ENCODE measurements at regions not wholly inside any gene's neighbourhood (a gene's known extent, or its start where the extent isn't known, plus 50 kb on each side); places are given as distances from the start of the nearest gene placed in this dataset.

- Histone ChIP-seq H3K27ac (ENCODE audit: low read depth in 1 of 2, low read length in 2 of 2) (peak overlapping the region in 1 of 2 donors; percentile 13), H3K27me3 (ENCODE audit: control insufficient read depth in 4 of 4, insufficient read depth in 4 of 4, low read length in 3 of 4) (no peaks in the 10 kb centered on the region), H3K36me3 (ENCODE audit: control insufficient read depth in 4 of 4, insufficient read depth in 3 of 4, low read depth in 1 of 4, low read length in 3 of 4) (no peaks in the 10 kb centered on the region), H3K4me1 (ENCODE audit: control insufficient read depth in 4 of 4, insufficient read depth in 4 of 4, low read length in 3 of 4) (peaks cover 0 to 13% (median under 1%) of the 10 kb centered on the region in 4 donors), H3K9me3 (ENCODE audit: control insufficient read depth in 4 of 4, low read length in 3 of 4) (no peaks in the 10 kb centered on the region), H3K4me3 (ENCODE audit: low read depth in 1 of 3, low read length in 3 of 3) (no peak overlapping the region), H3K9ac (ENCODE audit: low read depth in 1 of 2, low read length in 2 of 2) (no peak overlapping the region)
- TF ChIP-seq MAX (IDR thresholded peaks at IDR 0.05) (no peak), HNF4A (conservative IDR thresholded peaks at IDR 0.05) (no peak), REST (IDR thresholded peaks at IDR 0.05) (no peak), FOXA1 (IDR thresholded peaks at IDR 0.05) (no peak), HNF4G (IDR thresholded peaks at IDR 0.05) (no peak), ATF3 (IDR thresholded peaks at IDR 0.05) (no peak), GABPA (IDR thresholded peaks at IDR 0.05 in 1 of 2, conservative IDR thresholded peaks at IDR 0.05 in 1 of 2) (no peak), CTCF (IDR thresholded peaks at IDR 0.05; ENCODE audit: low read depth, low read length, missing input control) (no peak), RAD21 (IDR thresholded peaks at IDR 0.05) (no peak), YY1 (IDR thresholded peaks at IDR 0.05) (no peak), FOXA2 (IDR thresholded peaks at IDR 0.05) (no peak), TAF1 (conservative IDR thresholded peaks at IDR 0.05) (no peak), ZBTB33 (IDR thresholded peaks at IDR 0.05) (no peak), NR2F2 (IDR thresholded peaks at IDR 0.05) (no peak)
- WGBS: 84% methylated on average over 27 of the region's 27 CpGs
- no peak for DNase-seq (ENCODE audit: low spot score)
Measured at GRCh38 chr9:121566481-121567465, 67.1 kb upstream of the GGTA1 start.

Data from liver (tissue), 8 donors.